SK-N-SH treated with all-trans-retinoic acid at 6 μM for 48 hours (cell line): ENCODE measurements at regions not wholly inside any gene's neighbourhood (a gene's known extent, or its start where the extent isn't known, plus 50 kb on each side); places are given as distances from the start of the nearest gene placed in this dataset.

ENCODE experiments used
- ATAC-seq: fragments of 200-7000 bp; cut with Tn5 transposase; 3 replicates; pipeline ENCODE4 v1.9.1; 2020; ENCODE audit warnings: mild to moderate bottlenecking, moderate library complexity
- ARNTL ChIP-seq: fragments of 450-650 bp; formaldehyde crosslinking; IDR thresholded peaks from 2 replicates; pipeline ENCODE4 v1.5.0; 2020; ENCODE audit warnings: low read depth, mild to moderate bottlenecking, moderate library complexity, borderline replicate concordance
- CREB5 ChIP-seq: fragments of 250-450 bp; sonication (Bioruptor Pico); IDR thresholded peaks from 2 replicates; pipeline ENCODE4 v1.5.1; 2020; ENCODE audit warnings: low read depth, mild to moderate bottlenecking, moderate library complexity
- CSDC2 ChIP-seq: fragments of 250-450 bp; sonication (Bioruptor Pico); IDR thresholded peaks from 2 replicates; pipeline ENCODE4 v1.5.0; 2020; ENCODE audit warnings: mild to moderate bottlenecking, moderate library complexity
- ESRRG ChIP-seq: fragments of 250-450 bp; sonication (Bioruptor Pico); IDR thresholded peaks from 2 replicates; pipeline ENCODE4 v1.6.1; 2021; ENCODE audit warnings: mild to moderate bottlenecking
- GLIS3 ChIP-seq: fragments of 250-450 bp; sonication (Bioruptor Pico); IDR thresholded peaks from 2 replicates; pipeline ENCODE4 v1.5.0; 2020; ENCODE audit warnings: mild to moderate bottlenecking, moderate library complexity
- ISL1 ChIP-seq: fragments of 250-450 bp; sonication (Bioruptor Pico); IDR thresholded peaks from 2 replicates; pipeline ENCODE4 v2.1.2; 2022; ENCODE audit warnings: mild to moderate bottlenecking, moderate library complexity
- OSR1 ChIP-seq: fragments of 250-450 bp; sonication (Bioruptor Pico); IDR thresholded peaks from 2 replicates; pipeline ENCODE4 v1.8.0; 2022; ENCODE audit warnings: moderate library complexity, mild to moderate bottlenecking, inconsistent platforms
- POU6F1 ChIP-seq: fragments of 250-450 bp; sonication (Bioruptor Pico); IDR thresholded peaks from 2 replicates; pipeline ENCODE4 v1.8.0; 2021; ENCODE audit warnings: low read depth, mild to moderate bottlenecking, moderate library complexity, borderline replicate concordance
- PPARA ChIP-seq: fragments of 250-450 bp; sonication (Bioruptor Pico); IDR thresholded peaks from 2 replicates; pipeline ENCODE4 v1.5.0; 2020; ENCODE audit warnings: mild to moderate bottlenecking, borderline replicate concordance
- RARB ChIP-seq: fragments of 250-450 bp; sonication (Bioruptor Pico); IDR thresholded peaks from 2 replicates; pipeline ENCODE4 v1.8.0; 2021; ENCODE audit warnings: mild to moderate bottlenecking, moderate library complexity
- SNAI2 ChIP-seq: fragments of 250-450 bp; sonication (Bioruptor Pico); IDR thresholded peaks from 2 replicates; pipeline ENCODE4 v1.5.0; 2020; ENCODE audit warnings: mild to moderate bottlenecking, moderate library complexity
- TCF4 ChIP-seq: fragments of 250-450 bp; sonication (Bioruptor Pico); IDR thresholded peaks from 2 replicates; pipeline ENCODE4 v1.8.0; 2021; ENCODE audit warnings: mild to moderate bottlenecking, moderate library complexity, borderline replicate concordance
- TOX ChIP-seq: fragments of 250-450 bp; sonication (Bioruptor Pico); IDR thresholded peaks from 2 replicates; pipeline ENCODE4 v1.8.0; 2021; ENCODE audit warnings: mild to moderate bottlenecking, moderate library complexity, borderline replicate concordance
- TSHZ2 ChIP-seq: fragments of 250-450 bp; sonication (Bioruptor Pico); IDR thresholded peaks from 2 replicates; pipeline ENCODE4 v1.5.0; 2020; ENCODE audit warnings: mild to moderate bottlenecking, moderate library complexity
- ZC3H10 ChIP-seq: fragments of 250-450 bp; sonication (Bioruptor Pico); IDR thresholded peaks from 2 replicates; pipeline ENCODE4 v1.5.1; 2021; ENCODE audit warnings: mild to moderate bottlenecking, moderate library complexity
- ZFP3 ChIP-seq: fragments of 250-450 bp; sonication (Bioruptor Pico); IDR thresholded peaks from 2 replicates; pipeline ENCODE4 v1.5.0; 2020; ENCODE audit warnings: mild to moderate bottlenecking, moderate library complexity
- ZFP30 ChIP-seq: fragments of 450-650 bp; formaldehyde crosslinking; IDR thresholded peaks from 2 replicates; pipeline ENCODE4 v1.5.0; 2022; ENCODE audit warnings: mild to moderate bottlenecking, moderate library complexity
- ZNF565 ChIP-seq: fragments of 450-650 bp; formaldehyde crosslinking; conservative IDR thresholded peaks from 2 replicates; pipeline ENCODE4 v1.5.0; 2020; ENCODE audit warnings: low read depth, mild to moderate bottlenecking, moderate library complexity
- ZNF70 ChIP-seq: fragments of 450-650 bp; formaldehyde crosslinking; IDR thresholded peaks from 2 replicates; pipeline ENCODE4 v1.5.0; 2020; ENCODE audit warnings: mild to moderate bottlenecking, moderate library complexity
- ZNF8 ChIP-seq: fragments of 450-650 bp; formaldehyde crosslinking; IDR thresholded peaks from 2 replicates; pipeline ENCODE4 v1.5.0; 2020; ENCODE audit warnings: mild to moderate bottlenecking, moderate library complexity
- TF ChIP-seq, protein P1 (sequence below): fragments of 250-450 bp; sonication (Bioruptor Pico); IDR thresholded peaks from 2 replicates; pipeline ENCODE4 v1.5.1; 2021; ENCODE audit warnings: mild to moderate bottlenecking, moderate library complexity

GRCh38 chr6:85372188-85372914, 77.5 kb upstream of the NT5E start:
- peak; percentile 60; the same call in 1 of the 3 replicates for ATAC-seq
- TF ChIP-seq ESRRG (CRISPR knock-in tag): no peak
- TF ChIP-seq TCF4 (CRISPR knock-in tag): no peak
- no peak for TF ChIP-seq TSHZ2
- no peak for TF ChIP-seq CREB5
- TF ChIP-seq CSDC2 (CRISPR knock-in tag): no peak
- TF ChIP-seq ISL1 (CRISPR knock-in tag): no peak
- TF ChIP-seq, protein P1, sequence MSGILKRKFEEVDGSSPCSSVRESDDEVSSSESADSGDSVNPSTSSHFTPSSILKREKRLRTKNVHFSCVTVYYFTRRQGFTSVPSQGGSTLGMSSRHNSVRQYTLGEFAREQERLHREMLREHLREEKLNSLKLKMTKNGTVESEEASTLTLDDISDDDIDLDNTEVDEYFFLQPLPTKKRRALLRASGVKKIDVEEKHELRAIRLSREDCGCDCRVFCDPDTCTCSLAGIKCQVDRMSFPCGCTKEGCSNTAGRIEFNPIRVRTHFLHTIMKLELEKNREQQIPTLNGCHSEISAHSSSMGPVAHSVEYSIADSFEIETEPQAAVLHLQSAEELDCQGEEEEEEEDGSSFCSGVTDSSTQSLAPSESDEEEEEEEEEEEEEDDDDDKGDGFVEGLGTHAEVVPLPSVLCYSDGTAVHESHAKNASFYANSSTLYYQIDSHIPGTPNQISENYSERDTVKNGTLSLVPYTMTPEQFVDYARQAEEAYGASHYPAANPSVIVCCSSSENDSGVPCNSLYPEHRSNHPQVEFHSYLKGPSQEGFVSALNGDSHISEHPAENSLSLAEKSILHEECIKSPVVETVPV (CRISPR knock-in tag): no peak
- TF ChIP-seq ARNTL (CRISPR knock-in tag): no peak
- TF ChIP-seq ZFP30 (CRISPR knock-in tag): no peak
- TF ChIP-seq ZC3H10 (CRISPR knock-in tag): no peak
- TF ChIP-seq SNAI2 (CRISPR knock-in tag): no peak

GRCh38 chr6:85368631-85369030, 81.3 kb upstream of the NT5E start:
- TF ChIP-seq ZFP3 (CRISPR knock-in tag) (no peak), ZC3H10 (CRISPR knock-in tag) (no peak), ARNTL (CRISPR knock-in tag) (no peak), ZNF70 (CRISPR knock-in tag) (no peak), SNAI2 (CRISPR knock-in tag) (no peak), TOX (CRISPR knock-in tag) (no peak), GLIS3 (no peak), OSR1 (CRISPR knock-in tag) (no peak), TSHZ2 (no peak), PPARA (no peak), ESRRG (CRISPR knock-in tag) (no peak), POU6F1 (CRISPR knock-in tag) (no peak), RARB (CRISPR knock-in tag) (no peak)
- no peak for ATAC-seq

DNA sequence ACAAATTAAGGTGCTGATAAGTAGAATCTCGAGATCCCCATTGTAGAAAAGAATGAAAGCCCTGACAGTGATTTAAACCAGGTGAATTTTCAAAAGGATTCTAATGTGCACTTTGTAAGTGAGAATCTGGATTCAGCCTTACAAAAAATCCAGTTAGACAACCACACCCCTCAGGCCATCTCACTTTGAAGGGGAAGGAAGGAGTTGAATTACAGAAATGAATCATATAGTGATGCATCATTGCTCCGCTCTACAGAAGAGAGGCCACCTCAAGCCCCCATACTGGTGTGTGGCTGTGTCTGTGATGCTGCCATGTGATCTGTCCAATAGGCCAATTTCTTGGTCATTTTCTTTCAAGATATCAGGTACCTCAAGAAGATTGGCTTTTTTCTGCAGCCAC, 85.5 kb upstream of the NT5E start:
- peak; percentile 60 for ATAC-seq

More for the DNA sequence above, 85.5 kb upstream of the NT5E start:
- TF ChIP-seq POU6F1 (CRISPR knock-in tag) (no peak), ZNF8 (CRISPR knock-in tag) (no peak), OSR1 (CRISPR knock-in tag) (no peak), RARB (CRISPR knock-in tag) (no peak), ZNF565 (CRISPR knock-in tag) (no peak), ZC3H10 (CRISPR knock-in tag) (no peak)
- TF ChIP-seq, protein P1 (CRISPR knock-in tag): no peak
